DMS53 treated with DMSO at 0.1 percent for 48 hours (cell line): ENCODE measurements at regions not wholly inside any gene's neighbourhood (a gene's known extent, or its start where the extent isn't known, plus 50 kb on each side); places are given as distances from the start of the nearest gene placed in this dataset.
"Not testable (repeated sequence)": the region's sequence is repeated elsewhere in the genome, so short reads cannot be mapped to it uniquely, and the experiment has no call there.

ENCODE experiments used
- DNase-seq: peaks from one replicate; lab custom pipeline; 2025; ENCODE audit not compliant: unreplicated experiment; lab: John Stamatoyannopoulos, UW

DNA sequence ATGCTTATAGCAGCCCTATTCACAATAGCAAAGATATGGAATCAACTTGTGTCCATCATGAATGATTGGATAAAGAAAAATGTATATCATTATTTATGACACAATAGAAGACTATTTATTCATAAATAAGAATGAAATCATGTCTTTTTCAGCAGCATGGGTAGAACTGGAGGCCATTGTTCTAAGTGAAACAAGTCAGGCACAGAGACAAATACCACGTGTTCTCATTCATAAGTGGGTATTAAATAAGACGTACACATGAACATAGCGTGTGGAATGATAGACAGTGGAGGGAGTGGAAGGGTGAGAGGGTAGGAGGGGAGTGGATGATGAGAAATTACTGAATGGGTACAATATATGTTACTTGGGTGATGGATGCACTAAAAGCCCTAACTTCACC lies 762.4 kb downstream of the REEP3 start:
- DNase-seq = no peak

DNA sequence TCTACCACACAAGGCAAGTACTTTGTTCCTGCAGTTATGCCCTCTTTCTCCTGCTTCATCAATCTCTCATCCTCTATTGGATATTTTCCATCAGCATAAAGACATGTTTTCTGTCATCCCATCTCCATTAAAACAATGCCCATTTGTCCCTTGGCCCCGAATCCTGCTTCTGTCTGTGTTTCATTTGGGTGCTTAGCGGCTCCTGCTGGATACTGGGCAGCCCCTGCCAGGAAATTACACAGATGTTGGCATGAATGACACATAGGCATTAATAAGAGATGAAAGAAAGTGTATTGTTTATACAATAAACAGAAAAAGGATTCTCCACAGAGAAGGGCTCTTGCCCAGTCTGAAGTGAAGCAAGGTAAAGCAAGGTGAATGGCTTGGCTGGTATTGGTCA lies 765.3 kb downstream of the REEP3 start:
- DNase-seq = no peak

DNA sequence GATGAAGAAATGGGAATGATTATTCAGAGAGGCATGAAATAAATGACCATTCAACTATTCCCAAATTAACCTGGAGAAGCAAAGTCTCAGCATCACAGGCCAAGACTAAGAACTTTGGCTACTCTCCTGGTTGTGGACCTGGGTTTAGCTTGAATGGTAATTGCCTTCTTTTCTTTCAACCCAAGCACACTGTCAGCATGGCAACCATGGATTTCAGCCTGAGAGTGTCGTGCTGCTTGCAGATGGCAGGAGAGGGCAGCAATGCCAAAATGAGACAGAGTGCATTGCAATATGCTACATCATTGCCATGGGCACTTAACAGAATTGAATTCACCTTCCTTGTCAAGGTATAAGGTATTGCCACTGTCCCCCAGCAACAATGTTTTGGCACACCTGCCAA lies 767.2 kb downstream of the REEP3 start:
- no peak for DNase-seq

DNA sequence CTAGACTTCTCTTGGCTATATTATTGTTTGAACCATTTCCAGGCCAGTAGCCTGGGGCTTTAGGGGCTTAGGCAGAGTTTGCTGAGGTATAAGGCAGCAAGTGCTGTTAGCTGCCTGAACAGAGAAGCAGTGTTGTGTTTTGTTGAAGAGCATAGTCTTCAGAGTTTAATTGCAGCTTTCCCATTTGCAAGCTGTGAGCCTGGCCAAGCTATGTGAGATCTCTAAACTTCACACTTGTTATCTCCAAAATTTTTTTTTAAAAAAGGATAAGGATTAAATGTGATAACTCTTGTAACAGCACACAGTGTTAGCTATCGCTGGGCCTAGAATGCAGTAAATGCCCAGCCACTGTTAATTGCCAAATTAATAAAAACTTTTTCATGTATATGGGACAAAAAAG lies 782.4 kb downstream of the REEP3 start:
- DNase-seq = no peak

DNA sequence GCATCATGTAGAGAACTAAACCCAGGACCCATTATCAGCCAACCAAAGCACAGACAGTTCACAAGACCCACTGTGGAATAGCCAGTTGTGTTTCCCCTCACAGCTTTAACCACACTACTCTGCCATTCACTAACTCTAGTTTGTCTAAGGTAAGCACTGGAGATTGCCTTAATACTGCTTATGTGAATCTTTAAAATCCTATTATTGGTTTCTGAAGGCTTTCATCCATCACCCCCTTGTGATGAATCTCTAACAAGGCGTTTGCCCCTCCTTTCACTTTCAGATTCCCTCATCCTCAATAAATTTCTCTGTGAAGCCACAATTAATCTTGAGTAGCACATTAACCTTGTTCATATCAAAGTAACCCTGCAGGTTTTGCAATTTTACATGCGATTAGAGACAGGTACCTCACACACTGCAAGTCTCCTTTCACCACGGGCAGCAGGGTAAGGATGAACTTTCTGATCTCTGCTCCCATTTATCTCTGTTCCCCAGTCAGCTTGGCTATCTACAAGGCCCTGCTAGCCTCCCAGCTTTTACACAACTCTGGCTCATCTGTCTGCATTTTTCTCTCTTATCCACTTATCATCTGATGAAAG lies 785.6 kb downstream of the REEP3 start:
- DNase-seq = no peak

DNA sequence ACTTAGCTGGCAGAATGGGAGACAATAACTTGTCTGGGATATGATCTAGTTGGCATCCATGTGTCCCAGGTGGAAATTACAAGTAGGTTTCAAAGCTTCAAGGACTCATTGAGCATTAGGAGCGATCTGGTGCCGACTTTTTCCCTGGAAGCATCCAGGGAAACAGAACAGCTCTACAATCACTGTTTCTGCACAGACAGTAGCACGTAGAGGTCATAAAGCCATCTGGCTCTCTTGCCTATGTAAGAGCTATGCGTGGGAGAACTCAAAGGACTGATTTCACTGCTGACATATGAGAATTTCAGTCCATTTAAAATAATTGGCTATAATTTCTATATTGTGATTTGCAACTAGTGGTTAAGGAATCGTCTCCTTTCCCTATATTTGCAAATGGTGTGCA lies 791.7 kb downstream of the REEP3 start:
- no peak for DNase-seq

DNA sequence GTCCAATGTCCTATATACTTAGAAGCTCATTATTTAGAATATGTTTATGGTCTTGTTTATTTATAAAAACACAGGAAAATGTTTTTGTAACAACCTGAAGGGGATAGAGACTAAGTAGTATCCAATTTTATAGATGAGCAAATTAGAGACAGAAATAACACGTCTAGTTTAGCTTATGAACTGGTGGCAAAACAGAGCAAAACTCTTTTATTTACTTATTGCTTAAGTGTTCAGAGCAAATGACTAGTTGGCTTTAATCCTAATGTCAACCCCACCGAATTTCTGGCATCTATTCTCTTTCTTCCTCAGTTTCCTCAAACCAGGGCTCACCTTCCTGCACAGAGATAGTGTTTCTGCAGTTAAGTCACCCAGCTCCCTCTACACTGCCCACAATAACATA lies 792.8 kb downstream of the REEP3 start:
- DNase-seq = no peak

DNA sequence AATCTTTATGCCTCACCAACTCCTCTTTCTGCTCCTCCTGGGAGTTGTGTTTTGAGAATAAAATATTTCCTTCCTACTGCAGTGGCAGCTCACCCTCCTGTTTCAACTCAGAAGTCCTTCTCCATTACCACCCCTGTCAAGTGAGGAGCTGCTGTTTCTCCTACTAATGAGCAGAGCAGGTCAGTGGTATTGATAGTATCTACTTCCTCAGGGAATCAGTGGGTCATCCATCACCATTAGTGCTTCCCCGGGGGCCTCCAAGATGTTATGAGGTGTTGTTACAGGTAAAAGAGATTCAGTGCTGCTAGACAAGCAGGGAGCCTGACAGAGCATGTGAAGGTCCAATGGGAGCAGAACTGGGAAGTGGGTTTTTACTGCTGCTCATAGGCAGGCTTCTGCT lies 795.2 kb downstream of the REEP3 start:
- DNase-seq = no peak

DNA sequence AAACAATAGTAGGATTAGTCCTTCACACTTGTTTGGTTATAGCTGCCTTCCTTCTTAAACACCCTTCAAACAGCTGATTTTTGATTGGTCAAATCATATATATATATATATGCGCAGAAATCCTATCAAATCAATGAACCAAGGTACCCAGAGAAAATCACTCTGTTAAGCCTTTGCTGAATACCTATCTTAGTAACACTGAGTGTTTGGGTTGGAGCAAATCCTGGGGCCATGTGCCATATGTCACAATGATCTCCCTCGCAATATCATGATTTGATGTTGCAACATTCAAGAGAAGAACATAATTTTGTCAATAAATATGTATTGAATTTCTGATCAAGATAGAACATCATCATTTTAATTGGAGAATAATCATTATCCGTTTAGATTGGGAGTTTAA lies 795.6 kb downstream of the REEP3 start:
- DNase-seq = no peak

DNA sequence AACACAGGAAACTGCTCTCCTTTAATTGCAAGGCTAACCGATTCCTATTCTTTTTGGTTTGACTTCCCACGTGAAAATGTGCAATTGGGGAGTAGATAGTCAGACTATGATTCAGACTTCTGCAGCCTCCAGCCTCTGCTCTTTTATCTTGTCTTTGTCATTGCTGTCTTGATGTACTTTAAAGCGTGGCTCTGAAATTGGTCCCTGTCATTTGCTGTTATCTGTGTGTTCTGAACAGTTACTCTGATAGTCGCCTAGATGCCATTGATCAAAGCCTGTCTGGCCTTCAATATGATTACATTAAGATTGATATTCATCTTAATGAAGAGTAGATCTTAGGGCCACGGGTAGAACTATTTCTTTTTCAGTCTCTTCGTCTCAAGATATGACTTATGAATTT lies 799.2 kb downstream of the REEP3 start:
- no peak for DNase-seq

DNA sequence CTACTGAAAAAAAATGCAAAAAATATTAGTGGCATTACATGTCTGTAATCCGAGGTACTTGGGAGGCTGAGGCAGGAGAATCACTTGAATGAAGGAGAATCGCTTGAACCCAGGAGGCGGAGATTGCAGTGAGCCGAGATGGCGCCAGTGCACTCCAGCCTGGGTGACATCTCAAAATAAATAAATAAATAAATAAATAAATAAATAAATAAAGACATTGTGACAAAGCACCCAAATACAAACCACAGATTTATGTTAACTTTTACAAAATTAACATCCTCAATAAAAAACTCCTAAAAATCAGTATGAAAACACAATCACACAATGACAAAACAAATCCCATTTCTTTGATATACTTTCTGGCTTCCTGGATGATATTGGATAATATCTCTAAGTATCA lies 808.3 kb downstream of the REEP3 start:
- no peak for DNase-seq

DNA sequence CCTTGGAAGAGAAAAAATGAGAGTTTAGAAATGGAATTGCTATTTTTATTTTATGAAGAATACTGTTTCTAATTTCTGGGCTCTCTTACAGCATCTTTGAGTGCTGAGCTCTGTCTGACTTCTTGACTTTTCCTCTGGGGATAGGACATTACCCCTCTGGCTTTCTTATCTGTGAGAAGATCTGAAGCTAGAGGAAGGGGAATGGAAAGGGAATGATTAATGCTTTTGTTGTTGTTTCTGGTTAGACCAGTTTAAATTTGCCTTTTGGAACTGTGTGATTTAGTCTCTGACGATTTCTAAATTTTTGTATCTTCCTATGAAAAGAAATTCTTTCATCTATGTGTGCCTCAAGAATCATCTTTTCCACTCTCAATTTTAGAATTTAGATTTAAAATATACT lies 811.4 kb downstream of the REEP3 start:
- DNase-seq = no peak

DNA sequence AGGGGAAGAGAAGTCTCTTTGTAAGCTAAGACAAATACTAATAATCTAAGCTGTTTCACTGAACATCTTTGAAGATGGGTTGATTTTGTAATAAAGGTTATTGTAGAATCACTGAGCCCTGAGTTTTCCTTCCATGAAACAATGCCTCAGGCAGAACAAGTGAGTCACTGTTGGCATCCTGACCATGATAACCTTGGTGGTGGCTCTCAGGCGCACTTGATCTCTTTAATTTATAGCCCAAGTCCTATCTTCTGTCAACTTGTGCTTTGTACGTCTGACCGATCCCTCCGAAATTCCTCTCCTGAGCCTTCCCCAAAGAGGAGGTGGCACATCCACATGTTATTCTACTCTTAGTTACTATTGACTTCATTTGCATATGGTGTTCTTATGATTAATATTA lies 812.9 kb downstream of the REEP3 start:
- DNase-seq = no peak

DNA sequence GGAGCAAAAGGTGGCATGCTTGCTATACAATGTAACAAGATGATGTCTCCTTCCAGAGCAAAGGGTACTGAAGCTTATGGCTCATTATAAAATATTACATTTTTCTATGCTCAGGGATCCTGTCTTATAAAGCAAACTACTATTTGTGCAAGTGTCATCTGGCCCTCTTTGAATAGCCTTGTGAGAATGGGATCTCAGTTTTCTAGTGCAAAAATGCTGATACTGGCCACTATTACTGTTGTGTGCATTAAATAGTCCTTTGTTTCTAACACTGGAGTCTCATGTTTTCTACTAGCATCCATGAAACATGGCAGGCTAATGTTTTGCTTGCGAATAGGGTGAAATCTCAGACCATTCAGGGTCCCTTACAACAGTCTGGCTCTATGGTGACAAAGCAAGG lies 823.0 kb downstream of the REEP3 start:
- DNase-seq = no peak

DNA sequence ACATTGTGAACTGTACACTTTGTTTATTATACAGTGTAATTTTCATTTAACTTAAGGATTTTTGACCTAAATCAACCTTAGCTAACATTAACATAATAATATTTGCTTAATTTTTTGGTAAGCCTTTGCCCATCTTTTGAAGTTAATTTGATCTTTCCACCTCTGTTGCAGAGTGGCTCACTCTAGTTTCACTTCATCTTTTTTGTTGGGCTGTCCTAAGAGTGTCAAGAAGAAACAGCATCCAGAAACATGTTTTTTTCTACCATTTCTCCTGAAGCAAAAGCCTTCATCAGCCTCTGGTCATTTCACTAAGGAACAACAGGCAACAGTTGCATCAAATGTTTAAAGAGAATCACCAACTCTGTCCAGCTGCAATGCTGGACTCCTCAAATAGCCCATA lies 824.7 kb downstream of the REEP3 start:
- DNase-seq = no peak

DNA sequence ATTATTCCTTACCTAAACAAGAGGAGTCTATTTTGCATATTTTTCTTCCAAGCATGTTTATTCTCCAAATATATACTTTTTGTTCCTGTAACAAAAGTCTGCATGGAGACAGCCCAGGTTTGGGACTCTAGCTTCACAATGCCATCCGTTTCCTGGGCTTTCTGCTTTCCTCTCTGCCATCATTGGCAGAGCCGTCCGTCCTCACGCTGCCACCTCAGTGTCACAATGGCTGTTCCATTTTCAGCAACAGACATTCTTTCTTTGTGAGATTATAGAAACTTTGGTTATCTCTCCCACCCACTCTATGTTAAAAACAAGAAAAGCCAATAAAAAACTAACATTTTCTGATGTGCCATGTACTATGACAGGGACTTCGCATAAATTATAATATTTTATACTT lies 825.2 kb downstream of the REEP3 start:
- DNase-seq = no peak

DNA sequence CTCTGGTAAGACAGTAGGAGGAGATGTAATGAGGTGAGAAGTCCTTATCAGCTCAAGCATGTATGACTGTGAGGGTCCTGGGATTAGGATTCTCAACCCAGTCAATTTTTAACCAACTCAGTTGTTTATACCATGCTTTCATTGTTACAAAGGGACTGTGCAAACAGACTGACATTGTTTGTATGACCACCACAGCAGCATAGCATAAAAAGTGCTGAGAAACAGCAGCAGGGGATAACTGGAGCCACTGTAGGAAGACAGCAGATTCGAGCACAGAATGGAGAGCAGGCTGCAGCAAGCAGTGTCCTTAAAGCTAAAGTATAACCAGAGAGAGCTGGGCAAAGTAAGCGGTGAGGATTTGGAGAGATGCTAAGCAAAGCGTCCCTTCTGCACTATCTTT lies 829.5 kb downstream of the REEP3 start:
- no peak for DNase-seq

DNA sequence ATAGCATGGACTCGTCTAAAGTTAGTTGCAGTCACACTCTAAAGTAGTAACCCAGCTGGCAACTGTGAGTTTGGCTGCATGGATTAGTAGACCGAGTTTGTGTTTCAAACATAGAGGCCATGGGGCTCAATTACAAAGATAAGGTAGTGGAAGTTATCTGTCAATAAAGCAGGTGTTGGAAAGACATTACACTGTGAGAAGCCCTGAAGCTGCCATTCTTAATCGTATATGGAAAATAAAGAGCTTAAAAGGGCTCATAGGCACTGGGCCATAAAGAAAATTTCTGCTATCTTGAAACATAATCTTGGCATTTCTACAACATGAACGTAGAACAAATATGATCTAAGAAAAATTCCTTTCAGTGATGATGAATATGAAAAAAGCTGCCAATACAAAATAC lies 837.7 kb downstream of the REEP3 start:
- no peak for DNase-seq

DNA sequence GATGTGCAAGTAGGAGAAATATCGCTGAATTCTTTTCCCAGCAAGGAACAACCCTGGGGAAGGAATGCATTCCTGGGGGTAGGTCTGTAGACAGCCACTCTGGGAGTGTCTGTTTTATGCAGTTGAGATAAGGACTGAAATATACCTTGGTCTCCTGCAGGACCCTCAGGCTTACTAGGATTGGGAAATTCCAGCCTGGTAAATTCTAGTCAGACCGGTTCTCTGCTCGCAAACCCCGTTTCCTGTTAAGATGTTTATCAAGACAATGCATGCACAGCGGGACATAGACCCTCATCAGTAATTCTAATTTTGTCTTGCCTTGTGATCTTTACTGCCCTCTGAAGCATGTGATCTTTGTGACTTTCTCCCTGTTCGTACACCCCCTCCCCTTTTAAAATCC lies 839.0 kb downstream of the REEP3 start:
- not testable (repeated sequence) for DNase-seq

DNA sequence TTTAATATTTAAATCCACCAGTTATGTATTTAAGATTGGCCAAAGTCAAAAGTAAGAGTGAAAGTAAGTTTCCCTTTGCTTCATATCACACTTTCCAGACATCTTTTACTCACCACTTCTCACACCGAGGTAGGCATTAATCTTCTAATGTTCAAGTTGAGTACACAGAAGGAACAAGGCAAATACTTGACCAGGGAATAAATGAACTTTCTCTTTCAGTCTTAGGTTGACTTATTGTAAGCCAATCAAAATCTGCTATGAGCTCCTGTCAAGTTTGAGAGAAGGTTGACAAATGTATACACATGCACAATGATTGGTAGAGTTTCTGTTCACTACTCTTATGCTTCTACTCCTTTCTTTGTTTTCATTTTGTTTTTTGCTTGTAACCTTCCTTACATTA lies 842.5 kb downstream of the REEP3 start:
- no peak for DNase-seq

DNA sequence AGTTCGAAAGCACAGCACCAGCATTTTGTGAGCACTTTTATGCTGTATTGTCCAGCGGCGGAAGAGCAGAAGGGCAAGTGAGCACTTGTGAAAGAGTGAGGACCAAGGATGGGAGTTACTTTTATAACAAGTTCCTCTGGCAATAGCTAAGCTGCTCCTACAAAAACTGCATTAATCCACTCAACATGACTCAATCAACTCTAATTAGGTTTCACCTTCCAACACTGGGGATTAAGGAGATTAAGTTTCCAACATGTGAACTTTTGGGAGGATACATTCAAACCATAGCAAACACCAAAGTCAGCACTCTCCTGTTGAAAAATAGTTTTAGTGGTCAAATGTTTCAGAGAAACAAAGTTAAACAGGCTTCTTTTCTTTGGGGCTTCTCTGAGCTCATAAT lies 844.5 kb downstream of the REEP3 start:
- no peak for DNase-seq

DNA sequence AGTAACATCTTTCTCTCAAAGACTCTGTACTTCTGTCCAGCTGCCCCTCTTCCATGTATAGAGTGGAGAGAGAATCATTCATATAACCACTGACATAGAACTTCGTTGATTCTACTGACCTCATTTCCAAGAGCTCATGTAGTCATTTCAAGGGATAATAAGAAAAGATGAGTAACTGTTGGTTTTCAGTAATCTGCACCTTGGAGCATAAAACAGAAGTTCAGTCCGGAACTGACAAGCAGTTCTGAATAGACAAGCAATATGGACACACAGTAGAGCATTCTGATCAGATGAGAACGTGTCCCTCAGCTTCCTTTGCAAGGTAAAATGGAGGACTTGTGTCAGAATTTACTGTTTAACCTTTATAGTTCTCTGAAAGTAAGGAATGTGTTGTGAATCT lies 847.1 kb downstream of the REEP3 start:
- no peak for DNase-seq

DNA sequence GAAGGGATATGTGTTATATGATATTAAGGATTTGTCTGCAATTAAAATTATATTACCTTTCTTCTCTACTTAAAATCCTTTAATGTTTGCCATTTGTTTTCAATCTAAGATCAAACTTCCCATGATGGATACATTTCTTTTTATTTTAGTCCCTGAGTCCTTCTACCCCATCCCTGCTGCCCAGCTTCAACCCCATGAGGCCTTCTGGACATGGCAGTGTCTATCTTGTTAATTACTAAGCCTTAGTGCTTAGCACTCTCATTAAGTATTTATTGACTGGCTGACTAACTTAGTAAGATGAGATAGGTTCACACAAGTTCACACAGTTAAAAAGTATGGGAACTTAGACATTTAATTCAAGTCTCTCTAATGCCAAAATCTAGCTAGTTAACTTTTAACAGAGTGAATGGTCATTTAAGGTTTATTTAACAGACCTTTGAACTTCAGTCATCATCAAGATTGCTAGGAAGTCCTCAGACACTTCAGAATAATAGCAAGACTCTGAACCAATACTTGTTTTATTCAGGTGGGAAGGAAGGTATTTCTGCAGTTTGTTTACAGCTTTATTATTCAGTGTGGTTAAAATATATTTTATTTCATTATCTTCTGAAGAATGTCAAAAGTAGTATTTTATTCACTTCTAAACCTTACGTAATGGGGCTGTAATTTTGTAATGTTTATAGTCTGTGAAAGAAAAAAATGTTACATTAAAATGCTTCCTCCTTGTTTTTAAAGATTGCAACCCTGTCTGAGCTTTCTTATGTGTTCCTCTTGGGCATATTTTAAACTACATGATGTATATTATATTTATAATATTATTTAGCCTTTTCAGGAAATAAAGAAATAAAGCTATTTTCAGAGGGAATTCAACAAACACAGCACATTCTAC lies 848.9 kb downstream of the REEP3 start:
- no peak for DNase-seq
